Activated CD4-positive, alpha-beta T cell treated with anti-CD3 and anti-CD28 coated beads, Interleukin-2, amount 50 U/mL, for 24 hours (primary cell): ENCODE measurements at regions not wholly inside any gene's neighbourhood (a gene's known extent, or its start where the extent isn't known, plus 50 kb on each side); places are given as distances from the start of the nearest gene placed in this dataset.
"Not testable (repeated sequence)": the region's sequence is repeated elsewhere in the genome, so short reads cannot be mapped to it uniquely, and the experiment has no call there.

Experiments used
- DNase-seq, 2 donors: peaks; one replicate each; pipeline ENCODE4 v3.0.0-alpha.2; 2020; ENCODE audit warnings: low read depth in 1 of 2, low spot score in 1 of 2

DNA sequence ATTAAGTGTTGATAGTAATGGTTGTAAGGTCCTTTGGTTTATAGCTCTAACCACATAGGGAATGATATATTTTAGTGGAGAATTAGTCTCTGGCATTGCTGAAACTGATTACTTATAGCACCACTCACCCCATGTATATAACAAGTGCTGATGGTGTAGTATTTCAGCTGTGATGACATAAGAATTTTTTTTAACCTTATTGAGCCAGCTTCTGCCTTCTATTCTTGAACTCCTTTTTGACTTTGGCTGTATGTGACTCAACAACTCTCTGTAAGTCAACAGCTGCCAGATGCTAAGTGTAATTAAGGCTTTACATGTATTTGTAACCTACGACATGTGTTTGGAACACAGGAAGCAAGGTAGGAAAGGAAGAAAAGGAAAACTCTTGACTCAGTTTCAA is 929.6 kb upstream of the WWC1 start:
- DNase-seq = no peak

DNA sequence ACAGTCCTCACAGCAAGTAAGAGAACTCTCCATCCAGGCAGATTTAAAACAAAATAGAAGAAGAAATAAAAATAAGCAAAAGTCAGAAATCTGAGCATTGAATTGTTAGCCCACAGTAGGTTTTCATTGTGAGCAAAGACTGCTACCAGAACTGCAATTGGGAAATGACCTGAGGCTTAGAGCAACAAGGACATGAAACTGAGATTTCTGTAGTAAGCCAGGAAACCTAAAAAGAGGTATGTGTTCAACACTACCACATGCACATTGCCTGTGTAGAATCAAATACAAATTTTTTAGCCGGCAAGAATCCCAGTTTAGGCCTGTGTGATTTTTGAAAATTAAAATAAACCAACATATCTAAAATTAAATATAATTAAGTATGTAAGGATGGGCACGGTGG is 928.4 kb upstream of the WWC1 start:
- no peak for DNase-seq

DNA sequence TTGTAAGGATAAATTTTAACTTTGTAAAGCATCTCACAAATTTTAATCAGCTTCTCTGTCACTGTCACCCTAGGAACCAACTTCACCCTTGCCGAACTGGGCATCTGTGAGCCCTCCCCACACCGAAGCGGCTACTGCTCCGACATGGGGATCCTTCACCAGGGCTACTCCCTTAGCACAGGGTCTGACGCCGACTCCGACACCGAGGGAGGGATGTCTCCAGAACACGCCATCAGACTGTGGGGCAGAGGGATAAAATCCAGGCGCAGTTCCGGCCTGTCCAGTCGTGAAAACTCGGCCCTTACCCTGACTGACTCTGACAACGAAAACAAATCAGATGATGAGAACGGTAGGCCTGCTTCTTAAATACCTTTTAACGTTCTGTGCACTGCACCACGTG is 916.3 kb upstream of the WWC1 start:
- no peak for DNase-seq

DNA sequence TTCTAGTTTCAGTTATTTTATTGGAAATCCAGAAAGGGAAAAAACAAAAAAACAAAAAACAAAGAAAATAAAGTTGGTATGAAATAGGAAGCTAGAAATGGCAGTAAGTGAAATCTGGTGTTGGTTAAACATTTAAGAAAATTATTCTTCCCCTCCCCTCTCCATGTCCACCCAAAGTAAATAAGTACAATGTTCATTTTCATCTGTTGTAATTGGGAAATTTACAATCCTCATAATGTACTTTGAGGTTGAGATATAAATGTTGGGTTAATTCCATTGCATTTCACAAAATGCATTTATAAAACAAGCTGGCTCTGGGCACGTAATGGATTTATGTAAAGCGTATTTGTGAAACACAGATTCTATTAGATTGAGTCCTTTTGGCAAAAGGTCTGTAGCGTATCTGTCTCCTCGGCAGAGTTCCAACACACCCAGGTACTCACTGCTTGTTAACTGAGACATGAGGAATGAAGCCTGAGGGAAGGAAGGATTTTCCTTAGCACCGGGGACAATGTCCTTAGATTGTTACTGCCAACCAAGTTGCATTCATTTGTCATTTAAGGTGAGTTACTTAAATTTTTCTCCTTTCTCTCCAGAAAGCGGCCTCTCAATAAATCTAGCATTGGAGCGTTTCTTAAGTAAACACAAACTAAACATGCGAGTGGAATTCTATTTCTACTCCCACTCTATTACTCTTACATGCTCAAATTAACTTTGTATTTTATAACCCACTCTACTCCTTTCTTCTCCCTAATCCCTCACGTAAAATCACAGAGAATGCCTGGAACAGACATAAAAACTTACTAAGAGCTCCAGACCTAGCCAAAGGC is 912.3 kb upstream of the WWC1 start:
- no peak for DNase-seq

DNA sequence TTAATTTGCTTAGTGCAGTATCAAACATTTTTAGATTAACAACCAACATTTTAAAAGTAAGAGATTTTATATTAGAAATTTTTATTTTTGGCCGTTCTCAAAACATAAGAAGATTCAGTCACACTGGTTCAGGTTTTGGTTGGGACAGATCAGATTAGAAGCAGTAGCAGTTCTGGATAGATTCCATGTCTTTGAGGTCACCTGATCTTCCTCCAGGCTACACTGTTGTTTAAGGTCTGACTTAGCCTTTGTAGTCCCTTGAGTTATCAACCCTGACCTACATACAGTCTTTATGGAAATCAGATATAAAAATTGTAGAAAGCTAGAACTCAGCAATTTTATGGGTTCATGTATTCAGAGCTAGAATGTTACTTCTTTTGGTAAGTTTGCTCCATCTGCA is 910.0 kb upstream of the WWC1 start:
- DNase-seq = no peak

DNA sequence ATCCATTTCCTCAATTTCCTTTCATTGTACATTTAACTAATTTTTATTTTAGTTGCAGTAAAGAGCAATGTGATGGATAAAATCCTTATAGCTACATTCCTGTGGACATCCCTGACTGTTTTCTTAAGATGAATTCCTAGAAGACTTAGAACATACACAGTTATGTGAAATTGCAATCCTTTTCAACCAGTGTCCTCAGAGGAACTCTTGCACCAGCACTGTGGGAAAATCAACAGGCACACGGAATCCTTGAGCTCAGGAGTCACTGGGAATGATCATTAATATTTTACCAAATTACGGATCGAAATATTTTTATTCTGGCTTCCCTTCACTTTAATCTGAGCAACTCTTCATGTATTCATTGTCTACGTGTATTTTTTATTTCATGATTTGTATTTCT is 901.9 kb upstream of the WWC1 start:
- DNase-seq = no peak

DNA sequence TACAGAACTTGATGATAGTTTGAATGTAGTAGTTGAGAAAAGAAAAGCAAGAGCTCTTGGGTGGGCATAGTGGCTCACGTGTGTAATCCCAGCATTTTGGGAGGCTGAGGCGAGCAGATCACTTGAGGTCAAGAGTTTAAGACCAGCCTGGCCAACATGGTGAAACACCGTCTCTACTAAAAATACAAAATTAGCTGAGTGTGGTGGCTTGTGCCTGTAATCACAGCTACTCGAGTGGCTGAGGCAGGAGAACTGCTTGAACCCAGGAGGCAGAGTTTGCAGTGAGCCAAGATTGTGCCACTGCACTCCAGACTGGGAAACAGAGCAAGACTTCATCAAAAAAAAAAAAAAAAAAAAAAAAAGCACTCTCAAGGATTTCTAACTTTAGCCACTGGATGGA is 900.2 kb upstream of the WWC1 start:
- not testable (repeated sequence) for DNase-seq

DNA sequence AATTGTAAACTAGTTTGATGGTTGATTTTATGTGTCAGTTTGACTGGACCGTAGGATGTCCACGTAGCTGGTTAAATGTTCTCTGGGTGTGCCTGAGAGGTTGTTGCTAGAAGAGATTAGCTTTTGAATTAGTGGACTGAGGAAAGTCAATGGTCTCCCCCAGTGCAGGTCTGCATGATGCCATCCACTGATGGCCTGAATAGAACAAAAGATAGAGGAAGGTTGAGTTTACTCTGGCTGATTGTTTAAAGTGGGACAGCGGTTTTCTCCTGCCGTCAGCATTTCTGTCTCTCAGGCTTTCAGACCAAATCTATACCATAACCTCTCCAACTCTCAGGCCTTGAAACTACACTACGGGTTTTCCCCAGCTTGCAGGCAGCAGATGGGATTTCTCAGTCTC is 899.2 kb upstream of the WWC1 start:
- no peak for DNase-seq

DNA sequence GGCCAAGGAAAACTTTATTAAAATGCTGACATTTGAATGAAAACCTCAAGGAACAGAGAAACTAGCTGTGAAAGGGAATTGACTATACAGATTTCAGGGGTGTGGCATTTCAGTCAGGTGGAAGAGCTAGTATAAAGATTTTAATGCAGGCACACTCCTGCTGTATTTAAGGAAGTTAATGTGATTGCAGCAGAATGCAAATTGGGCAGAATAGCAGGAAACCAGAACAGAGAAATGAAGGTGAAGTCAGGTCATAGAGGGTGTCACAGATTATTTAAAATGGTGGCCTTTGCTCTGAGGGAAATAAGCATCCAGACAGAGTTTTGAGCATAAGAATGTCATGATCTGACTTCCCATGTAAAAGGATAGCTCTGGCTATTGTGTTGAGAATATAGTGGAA is 898.1 kb upstream of the WWC1 start:
- DNase-seq = no peak

DNA sequence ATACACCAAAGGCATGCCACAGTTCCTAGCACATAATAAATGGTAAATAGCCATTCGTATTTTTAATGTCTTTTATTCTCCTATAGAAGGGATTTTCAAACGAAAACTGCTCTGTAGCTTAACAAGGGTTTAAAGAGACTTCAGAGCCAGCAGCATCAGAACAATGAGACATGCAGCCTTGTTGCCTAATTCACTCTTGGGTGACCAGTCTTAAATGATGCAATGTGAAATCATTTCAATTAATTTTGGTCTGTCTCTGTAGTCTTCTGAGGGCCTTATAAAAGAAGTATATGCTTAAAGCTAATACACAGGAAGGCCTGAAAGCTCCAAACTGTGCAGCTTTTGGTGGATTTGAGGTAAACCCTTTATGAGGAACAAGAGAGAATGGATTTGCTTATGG is 888.8 kb upstream of the WWC1 start:
- DNase-seq = no peak

DNA sequence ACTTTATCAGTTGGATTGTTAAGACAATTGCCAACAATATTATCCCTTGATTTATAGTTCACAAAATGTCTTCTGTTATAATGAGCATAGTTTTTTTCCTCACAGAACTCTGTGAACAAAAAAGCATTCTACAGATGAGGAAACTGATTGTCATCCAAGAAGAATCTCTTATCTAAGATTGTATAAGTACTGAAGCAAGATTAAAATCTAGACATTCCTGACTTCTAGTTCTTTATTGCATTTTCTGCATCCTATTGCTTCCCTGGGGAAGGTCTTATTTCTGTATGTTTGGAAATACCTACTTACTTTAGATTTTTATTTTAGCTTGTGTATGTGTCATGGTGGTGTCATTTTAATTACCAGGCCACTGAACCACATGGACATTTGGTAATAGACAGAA is 884.9 kb upstream of the WWC1 start:
- DNase-seq = no peak

DNA sequence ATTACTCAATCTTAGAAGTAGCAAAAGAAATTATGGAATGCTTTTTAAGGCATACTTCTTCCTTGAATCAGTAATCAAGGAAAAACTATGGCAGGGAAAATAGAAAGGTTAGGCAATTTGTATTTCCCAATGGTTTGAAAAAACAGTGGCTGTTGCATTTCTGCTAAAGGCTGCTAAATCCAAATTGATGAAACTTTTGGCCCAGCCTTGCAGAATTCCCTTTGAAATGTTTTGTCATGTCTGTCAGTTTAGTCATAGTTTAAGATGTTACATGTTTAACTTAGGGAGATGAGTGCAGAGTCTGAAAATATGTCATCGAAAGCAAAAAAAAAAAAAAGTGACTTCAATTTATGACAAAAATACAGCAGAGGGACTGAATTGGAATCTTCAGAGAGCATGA is 878.9 kb upstream of the WWC1 start:
- no peak for DNase-seq

DNA sequence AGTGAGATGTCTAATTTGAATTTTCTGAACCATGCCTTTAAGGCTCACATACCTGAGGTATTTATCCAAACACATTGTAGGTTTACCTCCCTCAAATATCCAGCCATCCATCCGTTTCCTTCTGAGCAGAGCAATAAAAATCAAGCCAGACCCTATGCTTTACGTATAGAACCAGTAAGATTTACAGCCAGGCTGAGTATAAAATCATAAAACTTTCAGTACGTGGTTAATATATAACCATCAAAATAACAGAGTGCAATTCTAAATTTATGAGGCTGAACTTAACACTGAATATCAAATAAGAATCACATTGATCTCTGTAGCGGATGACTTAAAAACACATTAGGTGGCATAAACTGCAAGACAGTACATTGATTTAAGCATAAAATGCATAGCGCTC is 877.9 kb upstream of the WWC1 start:
- DNase-seq = no peak

DNA sequence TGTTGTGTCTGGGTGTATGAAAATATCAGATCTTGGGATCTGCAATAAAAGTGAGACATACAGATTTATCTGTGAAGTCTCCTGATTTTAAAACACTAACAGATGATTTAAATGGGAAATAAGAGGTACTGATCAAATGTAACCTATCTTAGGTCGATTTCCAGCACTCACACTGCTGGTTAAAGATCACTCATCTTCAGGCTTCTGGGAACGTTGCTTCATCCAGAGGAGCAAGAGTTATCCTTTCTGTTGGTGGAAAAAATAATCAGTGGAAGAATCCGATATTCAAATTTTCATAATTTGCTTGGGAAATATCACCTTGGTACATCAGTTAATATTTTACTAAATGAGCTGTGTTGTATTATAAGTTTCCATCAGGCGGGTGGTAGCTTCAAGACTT is 876.8 kb upstream of the WWC1 start:
- DNase-seq = no peak

DNA sequence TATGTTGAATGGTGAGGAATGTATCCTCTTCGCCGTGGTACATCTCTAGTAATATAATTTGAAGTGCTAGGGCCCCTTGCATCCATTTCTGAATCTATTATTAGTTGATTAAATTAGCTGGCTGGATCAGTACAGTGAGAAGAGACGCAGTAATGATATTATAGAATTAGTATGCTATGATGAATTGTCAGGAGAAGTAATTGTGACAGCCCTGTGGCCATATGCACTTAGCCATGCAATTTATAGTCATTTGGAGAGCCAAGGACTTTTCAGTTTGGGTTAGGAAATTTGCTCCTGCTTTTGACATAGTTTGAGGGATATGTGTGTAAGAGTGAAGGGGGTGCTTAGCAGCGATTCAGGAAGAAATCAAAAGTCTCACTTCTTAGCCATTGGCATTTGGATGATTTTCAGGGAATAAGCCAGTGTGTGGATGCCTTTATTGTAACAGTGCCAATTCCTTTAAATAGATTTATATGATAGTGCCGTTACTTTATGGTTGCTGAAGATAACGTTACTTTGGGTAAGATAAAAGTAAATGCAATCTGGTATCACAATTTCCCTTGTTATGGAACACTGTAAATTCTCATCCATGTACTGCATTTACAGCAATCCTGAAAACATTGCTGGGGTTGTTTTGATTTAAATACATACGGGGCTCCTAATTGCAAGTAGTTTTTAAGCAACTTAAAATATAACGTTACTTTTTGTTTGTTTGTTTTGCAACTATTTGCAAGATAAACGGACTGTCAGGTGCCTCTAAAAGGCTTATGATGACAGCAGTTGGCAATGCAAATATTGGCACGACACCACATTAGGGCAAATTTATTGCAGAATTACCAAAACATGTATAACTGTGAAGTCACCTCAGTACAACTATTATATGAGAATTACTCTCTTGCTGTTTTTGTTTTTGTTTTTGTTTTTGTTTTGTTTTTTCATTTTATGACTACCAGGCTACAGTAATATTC is 875.4 kb upstream of the WWC1 start:
- no peak for DNase-seq

DNA sequence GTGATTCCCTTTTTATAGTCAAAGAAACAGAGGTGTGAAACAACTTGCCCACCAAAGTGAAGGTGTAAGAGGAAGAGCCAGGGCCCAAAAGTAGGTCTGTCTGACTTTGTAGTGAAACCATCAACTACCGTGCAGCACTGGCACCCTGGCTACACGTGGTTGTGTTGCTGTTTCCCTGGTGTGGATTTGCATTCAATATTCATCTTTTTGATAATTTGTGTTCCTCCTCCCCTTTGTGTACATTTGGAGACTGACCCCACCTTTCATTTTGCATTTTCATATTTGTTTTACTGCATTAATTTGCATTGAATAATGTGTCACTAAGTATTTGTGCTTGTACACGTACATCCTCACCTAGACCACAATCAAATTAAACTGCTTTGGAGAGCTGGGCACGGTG is 873.8 kb upstream of the WWC1 start:
- DNase-seq = no peak

DNA sequence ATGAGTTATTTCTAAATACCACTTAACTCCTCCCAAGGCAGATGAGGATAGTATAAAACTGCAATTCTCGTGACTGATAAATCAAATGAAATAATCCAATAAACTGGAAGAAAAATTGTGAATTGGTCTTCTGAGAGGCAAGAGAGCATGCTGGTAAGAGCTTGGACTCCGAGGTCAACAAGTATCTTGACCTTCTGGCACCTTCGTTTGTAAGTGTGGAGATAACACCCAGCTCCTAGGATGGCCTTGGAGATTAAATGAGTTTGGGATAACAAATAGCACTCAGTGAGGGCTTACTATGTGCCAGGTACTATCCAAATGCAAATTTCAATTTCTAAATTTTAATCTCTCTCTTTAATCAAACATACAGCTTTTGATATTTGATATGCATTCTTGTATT is 866.3 kb upstream of the WWC1 start:
- DNase-seq = no peak

DNA sequence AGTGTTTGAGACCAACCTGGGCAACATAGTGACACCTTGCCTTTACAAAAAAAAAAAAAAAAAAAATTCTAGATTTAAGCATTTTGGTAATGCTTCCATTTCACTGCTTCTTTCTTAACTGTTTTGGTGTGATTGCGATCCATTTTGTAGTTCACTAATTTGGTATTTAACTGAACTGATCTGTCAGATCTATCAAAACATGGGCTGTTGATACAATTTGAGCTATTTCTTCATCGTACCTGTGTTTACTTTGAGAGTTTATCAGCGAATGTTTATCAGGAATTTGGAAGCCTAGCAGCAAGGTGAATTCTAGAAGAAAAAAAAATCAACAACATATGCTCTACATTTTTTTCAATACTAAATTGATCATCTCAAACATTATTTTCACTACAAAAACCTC is 864.9 kb upstream of the WWC1 start:
- DNase-seq = no peak

DNA sequence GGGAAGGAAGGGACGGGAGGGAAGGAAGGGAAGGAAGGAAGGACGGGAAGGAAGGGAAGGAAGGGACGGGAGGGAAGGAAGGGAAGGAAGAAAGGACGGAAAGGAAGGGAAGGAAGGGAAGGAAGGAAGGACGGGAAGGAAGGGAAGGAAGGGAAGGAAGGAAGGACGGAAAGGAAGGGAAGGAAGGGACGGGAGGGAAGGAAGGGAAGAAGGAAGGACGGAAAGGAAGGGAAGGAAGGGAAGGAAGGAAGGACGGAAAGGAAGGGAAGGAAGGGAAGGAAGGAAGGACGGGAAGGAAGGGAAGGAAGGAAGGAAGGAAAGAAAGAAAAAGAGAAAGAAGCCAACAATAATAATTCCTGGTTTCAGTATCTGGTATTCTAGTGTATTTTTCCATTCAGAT is 863.8 kb upstream of the WWC1 start:
- DNase-seq = not testable (repeated sequence)

DNA sequence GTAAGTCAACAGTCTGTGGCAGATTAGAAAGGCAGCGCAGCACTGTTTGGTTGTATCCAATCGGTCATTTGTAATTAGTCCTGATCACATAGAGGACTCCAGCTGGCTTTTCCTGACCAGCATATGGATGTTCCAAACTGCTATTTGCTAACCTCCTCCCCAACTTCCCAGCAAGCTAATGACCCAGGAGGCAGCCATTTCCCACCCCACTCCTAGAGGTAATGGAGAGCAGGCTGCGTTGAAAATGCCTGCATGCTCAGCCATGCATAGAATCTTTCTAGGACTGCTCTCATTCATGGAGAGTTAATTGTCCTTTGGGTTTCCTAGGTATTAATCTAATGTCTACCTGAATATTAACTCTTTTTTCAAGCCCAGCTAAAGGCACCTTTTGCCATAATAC is 850.6 kb upstream of the WWC1 start:
- no peak for DNase-seq

DNA sequence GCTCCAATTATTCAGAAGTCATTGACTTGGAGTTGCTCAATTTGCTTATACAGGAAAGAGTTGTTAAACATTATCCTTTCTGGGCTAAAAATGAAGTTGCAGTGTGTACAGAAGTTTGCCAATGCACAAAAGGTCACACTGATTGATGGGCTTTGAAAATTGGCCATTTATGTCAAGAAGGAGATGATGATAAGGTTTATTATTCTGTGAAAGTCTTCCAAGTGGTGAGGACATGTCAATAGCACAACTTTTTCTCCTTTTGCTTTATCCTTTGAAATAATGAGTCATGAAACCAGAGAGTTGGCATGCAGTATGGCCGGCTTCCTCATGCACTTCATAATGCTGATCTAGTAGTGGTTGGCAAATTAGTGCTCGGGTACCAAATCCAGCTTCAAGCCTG is 848.5 kb upstream of the WWC1 start:
- DNase-seq = no peak
